Panc1 (cell line): ENCODE measurements at regions not wholly inside any gene's neighbourhood (a gene's known extent, or its start where the extent isn't known, plus 50 kb on each side); places are given as distances from the start of the nearest gene placed in this dataset.

Source experiments
- CTCF ChIP-seq: fragments of 450-650 bp; IDR thresholded peaks from 2 replicates; pipeline ENCODE4 v1.5.1; 2017; ENCODE audit warnings: mild to moderate bottlenecking
- POLR2AphosphoS5 ChIP-seq: IDR thresholded peaks from 2 replicates; pipeline ENCODE4 v1.6.1; 2012; ENCODE audit warnings: mild to moderate bottlenecking, low read depth, low read length, moderate library complexity

GRCh38 chr11:122207921-122208764 lies 92.1 kb upstream of the BLID start:
- TF ChIP-seq CTCF (no peak), POLR2AphosphoS5 (no peak)
